Neural progenitor cell (in vitro differentiated cells): ENCODE measurements at regions not wholly inside any gene's neighbourhood (a gene's known extent, or its start where the extent isn't known, plus 50 kb on each side); places are given as distances from the start of the nearest gene placed in this dataset.
"Not testable (repeated sequence)": the region's sequence is repeated elsewhere in the genome, so short reads cannot be mapped to it uniquely, and the experiment has no call there.

Experiments used
- DNase-seq: peaks from one replicate; pipeline ENCODE4 v3.0.0-alpha.2; 2016; ENCODE audit warnings: low spot score
- H2AFZ ChIP-seq: fragments of 200-600 bp; sonication (generic); replicated peaks from 2 replicates; pipeline ENCODE4 v1.6.1; 2016; ENCODE audit warnings: antibody characterized with exemption
- H3F3A ChIP-seq: fragments of 200-600 bp; sonication (generic); 2 replicates; pipeline ENCODE4 v1.6.1; 2016; ENCODE audit warnings: antibody characterized with exemption, low read depth
- H3K27ac ChIP-seq: fragments of 200-600 bp; sonication (generic); 2 replicates; pipeline ENCODE4 v1.5.1; 2016; ENCODE audit warnings: mild to moderate bottlenecking
- H3K27me3 ChIP-seq: fragments of 200-600 bp; sonication (generic); 2 replicates; pipeline ENCODE4 v1.6.1; 2016; ENCODE audit warnings: mild to moderate bottlenecking, moderate library complexity
- H3K36me3 ChIP-seq: fragments of 200-600 bp; sonication (generic); 2 replicates; pipeline ENCODE4 v1.5.1; 2016
- H3K4me1 ChIP-seq: fragments of 200-600 bp; sonication (generic); 2 replicates; pipeline ENCODE4 v1.6.1; 2016; ENCODE audit warnings: mixed run types
- H3K4me2 ChIP-seq: fragments of 200-600 bp; sonication (generic); 2 replicates; pipeline ENCODE4 v1.6.1; 2016
- H3K4me3 ChIP-seq: fragments of 200-600 bp; sonication (generic); 2 replicates; pipeline ENCODE4 v1.5.1; 2016
- H3K79me2 ChIP-seq: fragments of 200-600 bp; sonication (generic); 2 replicates; pipeline ENCODE4 v1.6.1; 2016; ENCODE audit warnings: low read depth
- H3K9ac ChIP-seq: fragments of 200-600 bp; sonication (generic); 2 replicates; pipeline ENCODE4 v1.6.1; 2016
- H3K9me3 ChIP-seq: fragments of 200-600 bp; sonication (generic); 2 replicates; pipeline ENCODE4 v1.5.1; 2016; ENCODE audit warnings: low read depth
- H4K20me1 ChIP-seq: fragments of 200-600 bp; sonication (generic); 2 replicates; pipeline ENCODE4 v1.6.1; 2016; ENCODE audit warnings: low read depth
- H3K27ac Mint-ChIP-seq: 3 replicates; pipeline ENCODE4 v1.8.0; 2021; ENCODE audit warnings: mixed read lengths
- H3K27me3 Mint-ChIP-seq: 2 replicates; pipeline ENCODE4 v1.8.0; 2022; ENCODE audit warnings: low read depth, mild to moderate bottlenecking, inconsistent platforms, moderate library complexity, mixed read lengths; ENCODE audit not compliant: insufficient read depth
- H3K36me3 Mint-ChIP-seq: 3 replicates; pipeline ENCODE4 v1.8.0; 2021; ENCODE audit warnings: mixed read lengths
- H3K4me1 Mint-ChIP-seq: 3 replicates; pipeline ENCODE4 v1.8.0; 2021; ENCODE audit warnings: mixed read lengths
- H3K4me3 Mint-ChIP-seq: 3 replicates; pipeline ENCODE4 v1.8.0; 2021; ENCODE audit warnings: mild to moderate bottlenecking, moderate library complexity, mixed read lengths
- H3K9me3 Mint-ChIP-seq: 3 replicates; pipeline ENCODE4 v1.8.0; 2020; ENCODE audit warnings: mixed read lengths
- EZH2 ChIP-seq: fragments of 200-600 bp; sonication (generic); IDR thresholded peaks from 2 replicates; pipeline ENCODE4 v1.6.1; 2017; ENCODE audit warnings: antibody characterized with exemption, mild to moderate bottlenecking, moderate library complexity
- EZH2phosphoT487 ChIP-seq: fragments of 200-600 bp; sonication (generic); IDR thresholded peaks from 2 replicates; pipeline ENCODE4 v1.6.1; 2017; ENCODE audit warnings: antibody characterized with exemption
- TF ChIP-seq, protein P1 (sequence below): fragments of 200-600 bp; sonication (generic); IDR thresholded peaks from 2 replicates; pipeline ENCODE4 v1.5.1; 2017; ENCODE audit warnings: antibody characterized with exemption, mild to moderate bottlenecking

DNA sequence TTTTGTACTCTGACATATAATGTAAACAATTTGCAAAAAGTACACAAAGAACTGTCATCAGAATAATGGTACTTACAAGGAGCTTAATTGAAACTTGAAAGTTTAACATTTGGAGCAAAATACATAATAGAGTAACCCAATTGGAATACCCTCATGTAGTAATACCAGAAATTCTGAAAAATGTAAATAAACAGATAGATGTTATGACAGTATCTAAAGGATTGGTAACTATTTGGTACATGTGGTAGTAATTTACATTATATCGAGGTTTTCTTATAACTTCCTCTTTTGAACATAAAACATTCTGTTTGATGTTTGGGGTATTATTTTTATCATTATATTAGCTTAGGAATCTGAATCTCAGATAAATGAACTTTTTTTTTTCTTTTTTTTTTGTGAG is 211.7 kb upstream of the ELL2 start:
- H3K79me2 ChIP-seq, result no peaks in the 10 kb centered on the region
- no peaks in the 10 kb centered on the region for H3K27me3 ChIP-seq
- no peak for TF ChIP-seq EZH2
- no peaks in the 10 kb centered on the region for H3K4me1 Mint-ChIP-seq
- H3K27me3 Mint-ChIP-seq, result no peaks in the 10 kb centered on the region
- no peak overlapping the region for H2AFZ ChIP-seq
- H3K4me3 Mint-ChIP-seq, result no peak overlapping the region
- H3K36me3 ChIP-seq, result no peaks in the 10 kb centered on the region
- no peak overlapping the region for H3K4me2 ChIP-seq
- peaks cover 3% of the 10 kb centered on the region for H3K9me3 Mint-ChIP-seq
- no peak for DNase-seq
- no peaks in the 10 kb centered on the region for H3K36me3 Mint-ChIP-seq
- no peaks in the 10 kb centered on the region for H3K9me3 ChIP-seq
- no peaks in the 10 kb centered on the region for H4K20me1 ChIP-seq
- no peak overlapping the region for H3K4me3 ChIP-seq
- H3K9ac ChIP-seq, result no peak overlapping the region
- H3F3A ChIP-seq, result no peaks in the 10 kb centered on the region
- H3K4me1 ChIP-seq, result no peaks in the 10 kb centered on the region
- no peak overlapping the region for H3K27ac Mint-ChIP-seq
- H3K27ac ChIP-seq, result no peak overlapping the region

DNA sequence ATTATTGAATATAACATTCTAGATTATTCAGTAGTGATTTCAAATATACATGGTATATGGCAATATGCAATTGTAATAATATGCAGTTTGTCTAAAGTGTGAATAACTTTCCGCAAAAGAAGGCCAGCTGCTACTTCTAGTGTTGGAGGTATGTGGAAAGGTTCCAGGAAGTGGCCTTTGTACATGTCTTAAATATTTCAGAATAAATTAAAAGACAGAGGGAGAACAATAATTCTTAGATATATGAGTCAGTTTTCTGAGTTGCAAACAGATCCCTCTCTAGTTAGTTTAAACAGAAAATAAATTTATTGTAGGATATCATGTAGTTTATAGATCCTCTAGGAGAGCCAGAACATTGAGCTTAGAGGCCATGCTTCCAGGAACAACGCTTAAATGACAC is 210.8 kb upstream of the ELL2 start:
- no peaks in the 10 kb centered on the region for H3K9me3 Mint-ChIP-seq
- no peaks in the 10 kb centered on the region for H3K27me3 ChIP-seq
- no peaks in the 10 kb centered on the region for H3K4me1 ChIP-seq
- no peak for DNase-seq
- no peak overlapping the region for H3K27ac ChIP-seq
- no peaks in the 10 kb centered on the region for H3K9me3 ChIP-seq
- H4K20me1 ChIP-seq, result no peaks in the 10 kb centered on the region
- H3F3A ChIP-seq, result no peaks in the 10 kb centered on the region
- H3K4me3 Mint-ChIP-seq, result no peak overlapping the region
- no peak overlapping the region for H2AFZ ChIP-seq
- H3K9ac ChIP-seq, result no peak overlapping the region
- H3K79me2 ChIP-seq, result no peaks in the 10 kb centered on the region
- no peak overlapping the region for H3K4me2 ChIP-seq
- no peaks in the 10 kb centered on the region for H3K36me3 Mint-ChIP-seq
- H3K4me3 ChIP-seq, result no peak overlapping the region
- no peak overlapping the region for H3K27ac Mint-ChIP-seq
- no peaks in the 10 kb centered on the region for H3K4me1 Mint-ChIP-seq
- TF ChIP-seq EZH2phosphoT487 (no peak), EZH2 (no peak)
- TF ChIP-seq, protein P1, sequence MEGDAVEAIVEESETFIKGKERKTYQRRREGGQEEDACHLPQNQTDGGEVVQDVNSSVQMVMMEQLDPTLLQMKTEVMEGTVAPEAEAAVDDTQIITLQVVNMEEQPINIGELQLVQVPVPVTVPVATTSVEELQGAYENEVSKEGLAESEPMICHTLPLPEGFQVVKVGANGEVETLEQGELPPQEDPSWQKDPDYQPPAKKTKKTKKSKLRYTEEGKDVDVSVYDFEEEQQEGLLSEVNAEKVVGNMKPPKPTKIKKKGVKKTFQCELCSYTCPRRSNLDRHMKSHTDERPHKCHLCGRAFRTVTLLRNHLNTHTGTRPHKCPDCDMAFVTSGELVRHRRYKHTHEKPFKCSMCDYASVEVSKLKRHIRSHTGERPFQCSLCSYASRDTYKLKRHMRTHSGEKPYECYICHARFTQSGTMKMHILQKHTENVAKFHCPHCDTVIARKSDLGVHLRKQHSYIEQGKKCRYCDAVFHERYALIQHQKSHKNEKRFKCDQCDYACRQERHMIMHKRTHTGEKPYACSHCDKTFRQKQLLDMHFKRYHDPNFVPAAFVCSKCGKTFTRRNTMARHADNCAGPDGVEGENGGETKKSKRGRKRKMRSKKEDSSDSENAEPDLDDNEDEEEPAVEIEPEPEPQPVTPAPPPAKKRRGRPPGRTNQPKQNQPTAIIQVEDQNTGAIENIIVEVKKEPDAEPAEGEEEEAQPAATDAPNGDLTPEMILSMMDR, result no peak
- H3K27me3 Mint-ChIP-seq, result no peaks in the 10 kb centered on the region
- no peaks in the 10 kb centered on the region for H3K36me3 ChIP-seq

DNA sequence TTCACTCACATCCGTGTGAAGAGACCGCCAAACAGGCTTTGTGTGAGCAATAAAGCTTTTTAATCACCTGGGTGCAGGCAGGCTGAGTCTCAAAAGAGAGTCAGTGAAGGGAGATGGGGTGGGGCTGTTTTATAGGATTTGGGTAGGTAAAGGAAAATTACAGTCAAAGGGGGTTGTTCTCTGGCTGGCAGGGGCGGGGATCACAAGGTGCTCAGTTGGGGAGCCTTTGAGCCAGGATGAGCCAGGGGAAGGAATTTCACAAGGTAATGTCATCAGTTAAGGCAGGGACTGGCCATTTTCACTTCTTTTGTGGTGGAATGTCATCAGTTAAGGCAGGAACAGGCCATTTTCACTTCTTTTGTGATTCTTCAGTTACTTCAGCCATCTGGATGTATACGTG is 210.3 kb upstream of the ELL2 start:
- not testable (repeated sequence) for H3K4me1 Mint-ChIP-seq, H2AFZ ChIP-seq, H3K4me3 Mint-ChIP-seq, DNase-seq, H3K27me3 Mint-ChIP-seq, H3K4me3 ChIP-seq, H3K27ac ChIP-seq, H4K20me1 ChIP-seq, H3K36me3 Mint-ChIP-seq, H3K4me1 ChIP-seq, H3F3A ChIP-seq, H3K9ac ChIP-seq, H3K36me3 ChIP-seq, H3K79me2 ChIP-seq, H3K27ac Mint-ChIP-seq, H3K9me3 Mint-ChIP-seq, H3K4me2 ChIP-seq, H3K27me3 ChIP-seq, H3K9me3 ChIP-seq

DNA sequence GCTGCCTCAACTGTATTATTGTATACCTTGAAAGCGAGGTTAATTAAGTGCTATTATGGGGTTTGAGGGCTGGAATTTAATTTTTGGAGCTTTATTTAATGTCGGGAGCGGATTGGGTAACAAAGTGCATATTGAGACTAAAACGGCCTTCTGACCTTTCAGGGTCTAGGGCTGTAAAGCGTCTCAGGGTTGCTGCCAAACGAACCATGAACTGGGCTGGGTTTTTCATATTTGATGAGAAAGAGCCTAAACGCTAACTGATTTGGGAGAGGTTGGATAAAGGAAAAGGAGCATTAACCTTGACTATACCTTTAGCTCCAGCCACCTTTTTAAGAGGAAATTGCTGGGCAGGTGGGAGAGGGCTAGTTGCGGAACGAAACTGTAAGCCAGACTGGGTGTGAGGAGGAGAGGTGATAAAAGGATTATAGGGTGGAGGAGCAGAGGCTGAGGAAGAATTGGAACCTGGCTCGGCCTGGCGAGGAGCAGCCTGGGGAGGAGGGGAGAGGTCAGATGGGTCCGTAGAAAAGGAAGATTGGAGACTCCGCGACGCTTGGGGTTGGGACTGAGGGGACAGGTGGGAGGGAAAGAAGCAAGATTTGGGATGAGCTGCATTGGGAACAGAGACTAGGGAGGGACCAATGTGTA is 209.0 kb upstream of the ELL2 start:
- DNase-seq, H3K4me1 ChIP-seq, H3K79me2 ChIP-seq, H2AFZ ChIP-seq, H3K9me3 ChIP-seq, H3K9me3 Mint-ChIP-seq, H3K4me1 Mint-ChIP-seq, H3K27ac Mint-ChIP-seq, H3K4me3 Mint-ChIP-seq, H3K4me3 ChIP-seq, H3F3A ChIP-seq, H3K27me3 ChIP-seq, H3K4me2 ChIP-seq, H3K36me3 ChIP-seq, H3K36me3 Mint-ChIP-seq, H4K20me1 ChIP-seq, H3K27me3 Mint-ChIP-seq, H3K9ac ChIP-seq, H3K27ac ChIP-seq: not testable (repeated sequence)

DNA sequence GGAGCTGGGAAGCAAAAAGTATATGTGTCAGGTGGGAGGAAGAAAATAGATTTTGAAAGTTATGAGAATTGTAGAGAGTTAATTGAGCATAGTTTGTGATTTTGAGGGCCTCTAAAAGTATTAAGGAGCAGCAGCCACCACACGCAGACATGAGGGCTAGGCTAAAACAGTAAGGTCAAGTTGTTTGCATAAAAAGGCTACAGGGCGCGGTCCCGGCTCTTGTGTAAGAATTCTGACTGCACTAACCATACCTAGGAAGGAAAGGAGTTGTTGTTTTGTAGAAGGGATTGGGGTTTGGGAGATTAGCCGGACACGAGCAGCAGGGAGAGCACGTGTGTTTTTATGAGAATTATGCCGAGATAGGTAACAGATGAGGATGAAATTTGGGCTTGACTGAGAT is 207.2 kb upstream of the ELL2 start:
- H3K36me3 Mint-ChIP-seq, H3K79me2 ChIP-seq, H4K20me1 ChIP-seq, H3K4me3 ChIP-seq, DNase-seq, H3K27ac Mint-ChIP-seq, H3K9ac ChIP-seq, H3K36me3 ChIP-seq, H3K27me3 ChIP-seq, H3K4me1 ChIP-seq, H2AFZ ChIP-seq, H3K4me3 Mint-ChIP-seq, H3K4me1 Mint-ChIP-seq, H3K27ac ChIP-seq, H3K27me3 Mint-ChIP-seq, H3F3A ChIP-seq, H3K4me2 ChIP-seq, H3K9me3 ChIP-seq, H3K9me3 Mint-ChIP-seq: not testable (repeated sequence)
